Left forelimb (tissue), 1 donor: ENCODE measurements at regions not wholly inside any gene's neighbourhood (a gene's known extent, or its start where the extent isn't known, plus 50 kb on each side); places are given as distances from the start of the nearest gene placed in this dataset.
"Not testable (repeated sequence)": the region's sequence is repeated elsewhere in the genome, so short reads cannot be mapped to it uniquely, and the experiment has no call there.

Experiments used
- DNase-seq: peaks from one replicate; pipeline ENCODE4 v3.0.0-alpha.2; 2018; ENCODE audit warnings: low spot score

GRCh38 chr11:22567759-22568158 is 57.9 kb downstream of the FANCF start:
- no peak for DNase-seq

- DNase-seq, result no peak
Measured at GRCh38 chr11:22566293-22566692, 59.3 kb downstream of the FANCF start.

GRCh38 chr11:22561283-22561682 is 64.3 kb downstream of the FANCF start:
- no peak for DNase-seq

- no peak for DNase-seq
Measured at GRCh38 chr11:22559416-22559815, 66.2 kb downstream of the FANCF start.

GRCh38 chr11:22558664-22559063 is 67.0 kb downstream of the FANCF start:
- DNase-seq, result no peak

- no peak for DNase-seq
Measured at GRCh38 chr11:22556381-22556780, 69.2 kb downstream of the FANCF start.

- DNase-seq, result no peak
Measured at GRCh38 chr11:22555881-22556280, 69.7 kb downstream of the FANCF start.

- no peak for DNase-seq
Measured at GRCh38 chr11:22554221-22554620, 71.4 kb downstream of the FANCF start.

GRCh38 chr11:22552885-22553284 is 72.7 kb downstream of the FANCF start:
- no peak for DNase-seq

- DNase-seq, result no peak
Measured at GRCh38 chr11:22546746-22547145, 78.9 kb downstream of the FANCF start.

GRCh38 chr11:22543261-22543660 is 82.4 kb downstream of the FANCF start:
- DNase-seq, result no peak

- no peak for DNase-seq
Measured at GRCh38 chr11:22539821-22540256, 85.8 kb downstream of the FANCF start.

GRCh38 chr11:22536071-22536470 is 89.6 kb downstream of the FANCF start:
- DNase-seq, result no peak

- DNase-seq, result not testable (repeated sequence)
Measured at GRCh38 chr11:22528612-22529429, 96.8 kb downstream of the FANCF start.

- no peak for DNase-seq
Measured at GRCh38 chr11:22522225-22522624, 103.4 kb downstream of the FANCF start.

GRCh38 chr11:22521226-22521625 is 104.4 kb downstream of the FANCF start:
- no peak for DNase-seq

GRCh38 chr11:22520521-22520920 is 105.1 kb downstream of the FANCF start:
- DNase-seq, result no peak

- not testable (repeated sequence) for DNase-seq
Measured at GRCh38 chr11:22518344-22518743, 107.3 kb downstream of the FANCF start.

GRCh38 chr11:22516111-22516510 is 109.5 kb downstream of the FANCF start:
- DNase-seq, result no peak

GRCh38 chr11:22512457-22512856 is 113.2 kb downstream of the FANCF start:
- no peak for DNase-seq

- DNase-seq, result no peak
Measured at GRCh38 chr11:22510741-22511140, 114.9 kb downstream of the FANCF start.

GRCh38 chr11:22510010-22510409 is 115.6 kb downstream of the FANCF start:
- DNase-seq, result no peak

- DNase-seq, result no peak
Measured at GRCh38 chr11:22508665-22509064, 117.0 kb downstream of the FANCF start.

- DNase-seq, result no peak
Measured at GRCh38 chr11:22497474-22497873, 128.1 kb downstream of the FANCF start.
